ENCODE measurements at regions not wholly inside any gene's neighbourhood (a gene's known extent, or its start where the extent isn't known, plus 50 kb on each side); places are given as distances from the start of the nearest gene placed in this dataset.
"Not testable (repeated sequence)": the region's sequence is repeated elsewhere in the genome, so short reads cannot be mapped to it uniquely, and the experiment has no call there.

GRCh38 chr10:123270806-123271205 is 116.6 kb downstream of the BUB3 start:
- no peak for DNase-seq

DNA sequence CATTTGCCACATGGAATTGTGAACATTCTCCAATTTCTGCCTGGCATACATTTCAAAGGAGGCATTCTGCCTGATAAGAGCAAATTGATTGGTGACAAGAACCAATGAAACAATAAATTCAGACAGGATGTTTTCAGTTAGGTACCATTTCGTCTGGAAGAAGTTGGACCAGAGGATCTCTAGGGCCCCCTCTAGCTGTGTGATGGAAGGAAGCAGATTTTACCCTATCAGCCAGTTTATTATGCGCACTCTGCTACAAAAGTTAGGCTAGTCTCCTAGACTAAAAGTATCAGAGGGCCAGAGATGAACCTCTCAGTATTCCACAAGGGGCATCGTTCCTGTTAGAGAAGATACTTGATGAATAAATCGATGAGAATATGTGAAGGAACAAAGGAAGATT is 118.0 kb downstream of the BUB3 start:
- DNase-seq, result no peak

- no peak for DNase-seq
These were observed 120.3 kb downstream of the BUB3 start for GRCh38 chr10:123274306-123275135.

- no peak for DNase-seq
These were observed 120.9 kb downstream of the BUB3 start for GRCh38 chr10:123275136-123275564.

DNA sequence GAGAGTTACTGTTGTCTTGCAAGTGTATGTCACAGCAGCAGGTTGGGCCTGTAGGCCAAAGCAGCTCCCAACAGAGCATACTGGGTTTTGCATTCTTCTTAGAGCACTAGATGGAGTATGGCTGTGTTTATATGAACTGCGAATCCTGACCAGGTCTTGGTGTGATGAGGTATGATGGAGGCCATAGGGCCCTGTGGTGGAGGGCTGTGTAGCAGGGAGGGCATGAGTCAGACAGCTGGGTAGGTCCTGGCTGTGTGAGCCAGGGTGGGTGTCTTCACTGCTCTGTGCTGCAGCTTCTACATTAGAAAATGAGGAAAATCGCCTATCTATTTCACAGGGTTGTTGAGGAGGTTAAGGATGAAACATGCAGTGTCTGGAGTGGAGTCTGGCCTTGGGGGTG is 124.2 kb downstream of the BUB3 start:
- DNase-seq, result no peak

DNA sequence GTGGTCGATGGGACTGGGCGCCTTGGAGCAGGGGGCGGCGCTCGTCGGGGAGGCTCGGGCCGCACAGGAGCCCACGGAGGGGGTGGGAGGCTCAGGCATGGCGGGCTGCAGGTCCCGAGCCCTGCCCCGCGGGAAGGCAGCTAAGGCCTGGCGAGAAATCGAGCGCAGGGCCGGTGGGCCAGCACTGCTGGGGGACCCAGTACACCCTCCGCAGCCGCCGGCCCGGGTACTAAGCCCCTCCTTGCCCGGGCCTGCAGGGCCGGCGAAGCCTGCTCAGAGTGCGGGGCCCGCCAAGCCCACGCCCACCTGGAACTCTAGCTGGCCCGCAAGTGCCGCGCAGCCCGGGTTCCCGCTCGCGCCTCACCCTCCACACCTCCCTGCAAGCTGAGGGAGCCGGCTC is 129.2 kb downstream of the BUB3 start:
- DNase-seq, result not testable (repeated sequence)

DNA sequence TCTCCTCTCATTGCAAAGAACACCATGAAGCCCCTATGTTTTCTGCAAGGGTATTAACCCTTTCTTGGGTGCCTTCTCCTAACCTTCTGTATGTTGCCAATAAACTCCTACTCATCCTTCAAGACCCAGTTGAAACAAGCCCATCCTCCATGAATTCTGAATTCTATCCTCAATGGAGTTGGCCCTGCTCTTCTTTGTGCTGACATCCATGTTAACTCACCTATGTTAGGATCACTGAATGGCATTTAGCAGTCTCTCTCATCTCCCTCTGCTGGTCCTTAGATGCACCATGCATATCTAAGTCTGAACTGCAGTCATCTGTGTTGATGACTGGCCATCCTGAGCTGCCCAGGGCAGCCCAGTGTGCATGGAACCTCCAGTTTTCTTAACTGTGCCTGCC is 129.8 kb downstream of the BUB3 start:
- no peak for DNase-seq

DNA sequence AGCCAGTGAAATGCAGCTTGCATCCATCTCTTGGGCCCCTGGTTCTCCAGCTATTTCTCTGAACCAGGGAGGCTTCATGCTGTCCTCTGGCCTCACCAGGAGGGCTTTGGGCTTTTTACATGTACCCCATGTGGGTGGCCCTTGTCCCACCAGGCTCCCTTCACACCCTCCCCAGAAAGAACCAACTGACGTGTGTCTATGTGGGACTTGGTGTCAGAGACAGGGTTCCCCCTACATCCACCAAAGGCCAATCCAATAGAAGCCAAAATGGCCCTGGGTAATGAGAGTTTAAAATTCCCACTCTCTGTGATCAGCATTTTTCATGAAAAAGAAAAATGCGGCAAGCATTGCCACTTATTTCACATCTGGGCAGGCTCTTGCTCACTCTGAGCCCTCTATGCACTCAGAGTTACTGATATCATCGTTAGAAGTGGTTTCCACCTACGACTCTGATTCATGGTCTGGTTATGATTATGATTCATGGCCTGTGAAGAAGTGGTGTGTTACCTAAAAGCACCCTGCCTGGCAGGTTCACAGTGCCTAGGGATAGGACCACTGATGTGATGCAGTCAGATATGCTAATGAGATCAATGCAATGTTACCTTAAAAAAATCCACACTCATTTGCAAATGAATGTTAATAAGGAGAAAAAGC is 133.5 kb downstream of the BUB3 start:
- DNase-seq, result no peak

DNA sequence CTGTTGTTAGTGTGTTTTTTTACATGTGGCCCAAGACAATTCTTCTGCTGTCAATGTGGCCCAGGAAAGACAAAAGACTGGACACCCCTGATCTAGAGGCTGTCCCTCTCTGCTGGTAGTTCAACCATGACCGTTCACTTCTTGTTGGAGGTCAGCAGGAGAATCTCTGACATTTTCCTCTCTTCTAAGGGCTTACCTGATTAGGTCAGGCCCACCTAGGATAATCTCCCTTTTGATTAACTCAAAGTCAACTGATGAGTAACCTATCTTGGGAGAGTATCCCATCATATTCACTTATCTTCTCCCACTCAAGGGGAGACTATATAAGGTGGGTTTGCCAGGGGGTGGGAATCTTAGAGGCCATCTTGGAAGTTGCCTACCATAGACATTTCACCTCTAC is 135.2 kb downstream of the BUB3 start:
- no peak for DNase-seq

- DNase-seq, result no peak
These were observed 139.9 kb downstream of the BUB3 start for GRCh38 chr10:123294109-123294508.

GRCh38 chr10:123294886-123295285 is 140.7 kb downstream of the BUB3 start:
- DNase-seq, result no peak

DNA sequence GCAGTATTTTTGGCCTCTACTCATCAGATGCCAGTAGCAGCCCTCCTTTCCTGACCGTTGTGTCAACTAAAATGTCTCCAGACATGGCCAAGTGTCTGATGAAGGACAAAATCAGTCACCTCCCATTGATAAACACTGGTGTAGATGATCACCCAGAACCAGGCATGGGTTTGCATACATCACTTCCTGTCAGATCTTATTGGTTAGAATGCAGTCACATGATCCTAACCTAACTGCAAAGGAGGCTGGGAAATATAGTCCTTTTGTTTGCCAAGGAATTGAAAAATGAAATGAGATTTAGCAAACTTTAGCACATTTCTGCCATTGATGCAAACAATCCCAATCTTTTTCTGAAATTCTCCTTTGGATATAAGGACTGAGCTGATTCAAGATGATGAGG is 141.4 kb downstream of the BUB3 start:
- no peak for DNase-seq

GRCh38 chr10:123297175-123297574 is 143.0 kb downstream of the BUB3 start:
- no peak for DNase-seq

DNA sequence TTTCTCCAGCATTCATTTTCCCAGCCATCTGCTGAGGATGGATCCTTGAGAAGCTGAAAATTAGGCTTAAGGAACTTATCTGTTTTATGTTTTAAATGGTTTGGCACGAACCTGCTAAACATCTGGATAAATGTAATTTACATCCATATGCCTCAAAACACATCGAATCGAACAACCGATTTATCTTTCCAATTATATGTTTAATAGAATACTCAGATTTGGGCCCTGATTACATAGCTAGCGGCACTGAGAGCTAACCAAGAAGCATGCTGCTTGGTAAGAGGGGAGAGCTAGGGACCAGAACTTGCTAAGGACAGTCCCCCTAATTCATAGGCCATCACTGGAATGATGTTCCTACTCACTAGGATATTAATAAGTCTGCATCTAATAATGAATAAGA is 144.4 kb downstream of the BUB3 start:
- DNase-seq, result no peak

GRCh38 chr10:123299598-123299997 is 145.4 kb downstream of the BUB3 start:
- DNase-seq, result no peak

- DNase-seq, result no peak
These were observed 147.1 kb downstream of the BUB3 start for GRCh38 chr10:123301077-123301857.

GRCh38 chr10:123303581-123304337 is 149.6 kb downstream of the BUB3 start:
- no peak for DNase-seq

- no peak for DNase-seq
These were observed 151.5 kb downstream of the BUB3 start for GRCh38 chr10:123305671-123306070.

- no peak for DNase-seq
These were observed 152.1 kb downstream of the BUB3 start for GRCh38 chr10:123306290-123306689.

GRCh38 chr10:123309731-123310130 is 155.5 kb downstream of the BUB3 start:
- no peak for DNase-seq

DNA sequence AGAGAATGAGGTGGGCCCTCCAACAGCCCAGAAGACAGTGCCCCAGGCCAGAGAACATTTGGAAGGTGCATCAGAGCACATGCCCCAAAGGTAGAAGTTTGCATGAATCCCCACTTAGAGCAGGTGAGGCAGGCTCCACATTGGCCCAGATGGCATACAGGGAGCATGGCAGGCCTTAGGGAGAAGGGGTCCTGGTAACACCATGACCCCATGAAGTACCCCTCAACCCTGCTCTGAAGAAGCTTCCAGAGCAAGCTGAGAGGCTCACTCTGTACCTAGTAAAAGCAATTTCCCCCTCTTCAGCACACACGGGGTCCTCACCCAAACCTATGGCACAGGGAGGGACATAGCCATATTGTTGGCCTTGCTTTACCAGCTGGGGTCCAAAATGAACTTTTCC is 162.6 kb downstream of the BUB3 start:
- no peak for DNase-seq

DNA sequence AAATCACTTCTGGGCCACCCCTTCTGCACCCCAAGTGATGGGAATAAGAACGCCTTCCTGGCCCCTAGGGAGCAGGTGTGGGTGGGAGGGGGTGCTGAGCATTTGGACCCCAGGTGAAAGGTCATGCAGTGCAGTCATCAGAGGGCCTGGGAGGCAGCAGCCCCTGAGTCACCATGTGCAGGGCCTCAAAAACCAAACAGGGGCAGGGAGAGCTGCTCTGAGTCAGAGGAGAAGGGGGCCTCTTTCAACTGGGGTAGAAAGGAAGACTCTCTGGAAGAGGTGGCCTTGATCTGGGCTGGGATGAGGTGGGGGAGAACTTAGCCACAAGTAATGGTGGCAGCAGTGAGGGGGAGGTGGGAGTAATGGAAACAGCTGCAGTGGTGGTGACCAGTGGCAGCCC is 164.3 kb downstream of the BUB3 start:
- no peak for DNase-seq

- no peak for DNase-seq
These were observed 165.9 kb downstream of the BUB3 start for GRCh38 chr10:123320091-123320490.
